GM21825 (cell line): ENCODE measurements at regions not wholly inside any gene's neighbourhood (a gene's known extent, or its start where the extent isn't known, plus 50 kb on each side); places are given as distances from the start of the nearest gene placed in this dataset.
"Not testable (repeated sequence)": the region's sequence is repeated elsewhere in the genome, so short reads cannot be mapped to it uniquely, and the experiment has no call there.

Experiments
- ATAC-seq: cut with Tn5 transposase; IDR thresholded peaks from one replicate; pipeline ENCODE4 v1.9.1; 2021; ENCODE audit warnings: mild to moderate bottlenecking, moderate library complexity; ENCODE audit not compliant: unreplicated experiment

- no peak for ATAC-seq
Measured at GRCh38 chr6:144935181-144935580, 650.0 kb downstream of the UTRN start.

- ATAC-seq = no peak
Measured at GRCh38 chr6:144935661-144936060, 650.5 kb downstream of the UTRN start.

GRCh38 chr6:144936764-144937163, 651.6 kb downstream of the UTRN start:
- no peak for ATAC-seq

GRCh38 chr6:144939921-144940320, 654.8 kb downstream of the UTRN start:
- ATAC-seq = no peak

- ATAC-seq = no peak
Measured at GRCh38 chr6:144944106-144944505, 659.0 kb downstream of the UTRN start.

- ATAC-seq = no peak
Measured at GRCh38 chr6:144947398-144947976, 662.4 kb downstream of the UTRN start.

- no peak for ATAC-seq
Measured at GRCh38 chr6:144951730-144952437, 666.7 kb downstream of the UTRN start.

- no peak for ATAC-seq
Measured at GRCh38 chr6:144952456-144953240, 667.5 kb downstream of the UTRN start.

GRCh38 chr6:144953552-144954240, 668.6 kb downstream of the UTRN start:
- no peak for ATAC-seq

- ATAC-seq = no peak
Measured at GRCh38 chr6:144954241-144954556, 669.1 kb downstream of the UTRN start.

- no peak for ATAC-seq
Measured at GRCh38 chr6:144955392-144955791, 670.3 kb downstream of the UTRN start.

- ATAC-seq = no peak
Measured at GRCh38 chr6:144955859-144956258, 670.7 kb downstream of the UTRN start.

GRCh38 chr6:144956697-144957096, 671.6 kb downstream of the UTRN start:
- not testable (repeated sequence) for ATAC-seq

GRCh38 chr6:144957236-144957937, 672.3 kb downstream of the UTRN start:
- no peak for ATAC-seq

GRCh38 chr6:144969154-144969553, 684.0 kb downstream of the UTRN start:
- no peak for ATAC-seq

- ATAC-seq = no peak
Measured at GRCh38 chr6:144969602-144970272, 684.6 kb downstream of the UTRN start.

GRCh38 chr6:144977250-144977864, 692.2 kb downstream of the UTRN start:
- ATAC-seq = not testable (repeated sequence)

- ATAC-seq = no peak
Measured at GRCh38 chr6:144978208-144978607, 693.1 kb downstream of the UTRN start.

GRCh38 chr6:144986271-144986670, 701.1 kb downstream of the UTRN start:
- no peak for ATAC-seq
